ENCODE measurements at regions not wholly inside any gene's neighbourhood (a gene's known extent, or its start where the extent isn't known, plus 50 kb on each side); places are given as distances from the start of the nearest gene placed in this dataset.

- H3K36me3 ChIP-seq (ENCODE audit: low read depth), result no peaks in the 10 kb centered on the region
- H3K4me1 ChIP-seq (ENCODE audit: insufficient read depth), result no peaks in the 10 kb centered on the region
- no peak overlapping the region for H3K4me3 ChIP-seq
- no peaks in the 10 kb centered on the region for H3F3A ChIP-seq (ENCODE audit: insufficient read depth)
- DNase-seq, result no peak
- H3K9ac ChIP-seq, result no peak overlapping the region
- in situ Hi-C loops (cut with MboI), result no loop called here
- H3K27me3 ChIP-seq (replicated peaks; ENCODE audit: insufficient read depth), result no peaks in the 10 kb centered on the region
- no peak overlapping the region for H3K27ac ChIP-seq
- no peak overlapping the region for H3K4me2 ChIP-seq (ENCODE audit: unreplicated experiment)
- TF ChIP-seq EZH2phosphoT487 (IDR thresholded peaks at IDR 0.05; ENCODE audit: insufficient read depth, low read depth) (no peak), EZH2 (IDR thresholded peaks at IDR 0.05; ENCODE audit: insufficient read depth, poor library complexity, severe bottlenecking) (no peak)
- H3K9me2 ChIP-seq (ENCODE audit: insufficient read depth), result no peaks in the 10 kb centered on the region
- 19 to 22% methylated on average over 6 of the region's 6 CpGs for WGBS, 2 experiments (ENCODE audit: low coverage in 1 of 2, low lambda C conversion rate in 2 of 2, missing lambda C conversion rate in 2 of 2)
- H4K20me1 ChIP-seq (ENCODE audit: insufficient read depth), result no peaks in the 10 kb centered on the region
- no peaks in the 10 kb centered on the region for H3K9me3 ChIP-seq (ENCODE audit: low read depth)
- no peak overlapping the region for H2AFZ ChIP-seq
- no peaks in the 10 kb centered on the region for H3K79me2 ChIP-seq (ENCODE audit: insufficient read depth)
These were observed 50.4 kb upstream of the RNF32 start for GRCh38 chr7:156590212-156590611.

DNA sequence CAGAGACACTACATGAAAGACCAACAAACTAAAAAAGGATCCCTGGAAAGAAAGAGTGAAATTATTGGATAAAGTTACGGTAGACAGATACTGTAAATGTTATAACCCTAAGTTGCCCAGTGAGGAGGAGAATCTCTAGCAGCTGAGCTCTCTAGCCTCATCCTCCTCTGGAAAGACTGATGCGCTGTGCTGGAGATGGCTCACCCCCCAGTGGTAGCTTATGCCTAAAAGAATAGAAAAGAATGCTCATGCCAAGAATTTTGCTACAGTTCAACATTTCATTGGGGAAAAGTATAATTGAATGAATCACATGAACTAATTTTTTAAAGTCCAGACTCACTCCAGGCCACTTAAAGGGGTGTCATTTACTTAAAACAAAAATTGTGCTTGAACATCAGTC lies 50.8 kb upstream of the RNF32 start:
- Histone ChIP-seq H3K9me2 (ENCODE audit: insufficient read depth) (no peaks in the 10 kb centered on the region), H3K27me3 (replicated peaks; ENCODE audit: insufficient read depth) (no peaks in the 10 kb centered on the region), H2AFZ (no peak overlapping the region), H3K9me3 (ENCODE audit: low read depth) (no peaks in the 10 kb centered on the region), H3K9ac (no peak overlapping the region), H3K4me2 (ENCODE audit: unreplicated experiment) (no peak overlapping the region), H3K4me1 (ENCODE audit: insufficient read depth) (no peaks in the 10 kb centered on the region), H3K4me3 (no peak overlapping the region), H3K36me3 (ENCODE audit: low read depth) (no peaks in the 10 kb centered on the region), H4K20me1 (ENCODE audit: insufficient read depth) (no peaks in the 10 kb centered on the region), H3K27ac (no peak overlapping the region), H3K79me2 (ENCODE audit: insufficient read depth) (no peaks in the 10 kb centered on the region), H3F3A (ENCODE audit: insufficient read depth) (no peaks in the 10 kb centered on the region)
- in situ Hi-C loops (cut with MboI), result no loop called here
- WGBS, 2 experiments (ENCODE audit: low coverage in 1 of 2, low lambda C conversion rate in 2 of 2, missing lambda C conversion rate in 2 of 2), result 31 to 32% methylated on average over 2 of the region's 2 CpGs
- no peak for DNase-seq
- TF ChIP-seq EZH2phosphoT487 (IDR thresholded peaks at IDR 0.05; ENCODE audit: insufficient read depth, low read depth), result no peak

DNA sequence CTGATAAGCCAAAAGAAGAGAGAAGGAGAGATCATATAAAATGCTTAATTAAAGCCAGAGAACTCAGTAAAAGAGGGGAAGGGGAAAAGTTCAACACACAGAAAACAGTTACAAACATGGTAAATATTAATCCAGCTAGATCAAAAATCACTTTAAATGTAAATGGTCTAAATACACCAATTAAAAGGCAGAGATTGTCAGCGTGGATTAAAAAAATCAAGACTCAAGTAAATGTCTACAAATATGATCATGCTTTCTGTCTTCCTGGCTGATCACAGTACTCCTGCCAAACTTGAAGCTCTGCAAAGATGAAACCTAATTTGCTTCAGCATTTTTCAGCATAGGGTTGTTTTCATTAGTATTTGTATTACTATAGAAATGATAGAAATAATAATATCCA lies 54.6 kb upstream of the RNF32 start:
- WGBS, 2 experiments (ENCODE audit: low coverage in 1 of 2, low lambda C conversion rate in 2 of 2, missing lambda C conversion rate in 2 of 2), result 29 to 32% methylated on average over 1 of the region's 1 CpG
- no peaks in the 10 kb centered on the region for H3K9me3 ChIP-seq (ENCODE audit: low read depth)
- H3K9me2 ChIP-seq (ENCODE audit: insufficient read depth), result no peaks in the 10 kb centered on the region
- no peak for TF ChIP-seq EZH2 (IDR thresholded peaks at IDR 0.05; ENCODE audit: insufficient read depth, poor library complexity, severe bottlenecking)
- no peak for TF ChIP-seq EZH2phosphoT487 (IDR thresholded peaks at IDR 0.05; ENCODE audit: insufficient read depth, low read depth)
- no peak overlapping the region for H2AFZ ChIP-seq
- no peaks in the 10 kb centered on the region for H3K4me1 ChIP-seq (ENCODE audit: insufficient read depth)
- H3K36me3 ChIP-seq (ENCODE audit: low read depth), result no peaks in the 10 kb centered on the region
- no peaks in the 10 kb centered on the region for H3F3A ChIP-seq (ENCODE audit: insufficient read depth)
- H3K27me3 ChIP-seq (replicated peaks; ENCODE audit: insufficient read depth), result no peaks in the 10 kb centered on the region
- no peak overlapping the region for H3K27ac ChIP-seq
- no peak overlapping the region for H3K4me2 ChIP-seq (ENCODE audit: unreplicated experiment)
- H4K20me1 ChIP-seq (ENCODE audit: insufficient read depth), result no peaks in the 10 kb centered on the region
- no peak overlapping the region for H3K9ac ChIP-seq
- DNase-seq, result no peak
- H3K79me2 ChIP-seq (ENCODE audit: insufficient read depth), result no peaks in the 10 kb centered on the region
- no peak overlapping the region for H3K4me3 ChIP-seq
- in situ Hi-C loops (cut with MboI), result no loop called here

DNA sequence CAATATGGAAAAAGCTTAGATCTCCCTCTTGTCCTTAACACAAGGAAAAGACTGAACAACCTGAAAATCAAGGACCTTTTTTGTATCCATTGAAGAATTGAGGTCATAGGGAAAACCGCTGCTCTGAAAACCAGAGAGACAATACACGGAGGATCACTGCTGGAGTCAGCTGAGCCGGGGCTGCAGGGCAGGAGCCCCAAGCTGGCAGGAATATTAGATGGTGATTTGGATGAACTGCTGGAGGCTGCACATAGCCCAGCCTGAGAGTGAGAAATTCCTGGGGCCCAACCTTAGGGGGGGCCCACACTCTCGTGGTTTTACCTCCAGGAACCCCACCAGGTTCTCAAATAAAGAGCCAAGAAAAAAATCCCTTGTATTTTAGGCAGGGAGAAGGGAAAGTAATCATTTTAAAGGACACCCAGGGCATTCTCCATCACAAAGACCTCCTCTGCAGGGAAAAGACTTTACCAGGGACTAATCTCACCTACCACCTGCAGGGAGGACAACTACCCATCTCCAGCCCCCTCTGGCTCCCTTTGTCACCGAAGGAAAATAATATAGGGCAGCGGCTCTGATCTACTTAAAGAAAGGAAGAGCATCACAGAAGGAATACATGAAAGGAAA lies 55.4 kb upstream of the RNF32 start:
- TF ChIP-seq EZH2phosphoT487 (IDR thresholded peaks at IDR 0.05; ENCODE audit: insufficient read depth, low read depth), result no peak
- TF ChIP-seq EZH2 (IDR thresholded peaks at IDR 0.05; ENCODE audit: insufficient read depth, poor library complexity, severe bottlenecking), result no peak
- Histone ChIP-seq H3K9ac (no peak overlapping the region), H3K9me3 (ENCODE audit: low read depth) (no peaks in the 10 kb centered on the region), H3K9me2 (ENCODE audit: insufficient read depth) (no peaks in the 10 kb centered on the region), H3K79me2 (ENCODE audit: insufficient read depth) (no peaks in the 10 kb centered on the region), H3K36me3 (ENCODE audit: low read depth) (no peaks in the 10 kb centered on the region), H2AFZ (no peak overlapping the region), H3K27me3 (replicated peaks; ENCODE audit: insufficient read depth) (no peaks in the 10 kb centered on the region), H3K4me1 (ENCODE audit: insufficient read depth) (no peaks in the 10 kb centered on the region), H3K27ac (no peak overlapping the region), H3F3A (ENCODE audit: insufficient read depth) (no peaks in the 10 kb centered on the region), H4K20me1 (ENCODE audit: insufficient read depth) (no peaks in the 10 kb centered on the region), H3K4me3 (no peak overlapping the region), H3K4me2 (ENCODE audit: unreplicated experiment) (no peak overlapping the region)
- no peak for DNase-seq
- in situ Hi-C loops (cut with MboI), result no loop called here
- WGBS, 2 experiments (ENCODE audit: low coverage in 1 of 2, low lambda C conversion rate in 2 of 2, missing lambda C conversion rate in 2 of 2), result 12 to 13% methylated on average over 6 of the region's 6 CpGs

DNA sequence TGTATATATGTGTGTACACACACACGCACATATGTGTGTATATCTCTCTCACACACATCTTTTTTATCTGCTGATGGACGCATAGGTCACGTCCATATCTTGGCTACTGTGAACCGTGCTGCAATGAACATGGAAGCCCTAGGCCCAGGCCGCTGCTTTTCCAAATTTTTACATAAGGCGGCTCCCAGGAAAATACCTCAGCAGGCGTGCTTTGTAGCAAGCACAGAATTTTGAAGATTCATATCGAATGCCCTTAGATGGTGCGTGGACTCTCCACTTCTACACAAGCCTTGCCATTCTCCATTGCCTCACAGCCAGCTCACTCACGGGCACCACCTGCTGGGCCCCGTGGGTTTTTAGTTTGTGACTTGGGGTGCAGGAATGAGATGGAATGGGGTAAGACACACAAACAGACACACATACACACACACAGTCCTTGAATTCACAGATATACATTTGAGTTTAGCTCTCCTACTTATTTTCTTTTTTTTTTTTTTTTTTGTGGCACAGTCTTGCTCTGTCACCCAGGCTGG lies 57.9 kb upstream of the RNF32 start:
- H3K4me3 ChIP-seq, result no peak overlapping the region
- no peaks in the 10 kb centered on the region for H3F3A ChIP-seq (ENCODE audit: insufficient read depth)
- TF ChIP-seq EZH2phosphoT487 (IDR thresholded peaks at IDR 0.05; ENCODE audit: insufficient read depth, low read depth) (no peak), EZH2 (IDR thresholded peaks at IDR 0.05; ENCODE audit: insufficient read depth, poor library complexity, severe bottlenecking) (no peak)
- in situ Hi-C loops (cut with MboI), result no loop called here
- no peaks in the 10 kb centered on the region for H3K27me3 ChIP-seq (replicated peaks; ENCODE audit: insufficient read depth)
- no peaks in the 10 kb centered on the region for H3K9me3 ChIP-seq (ENCODE audit: low read depth)
- H3K4me1 ChIP-seq (ENCODE audit: insufficient read depth), result no peaks in the 10 kb centered on the region
- no peak overlapping the region for H2AFZ ChIP-seq
- DNase-seq, result no peak
- H3K9ac ChIP-seq, result no peak overlapping the region
- WGBS, 2 experiments (ENCODE audit: low coverage in 1 of 2, low lambda C conversion rate in 2 of 2, missing lambda C conversion rate in 2 of 2), result 48 to 55% methylated on average over 11 of the region's 11 CpGs
- H3K4me2 ChIP-seq (ENCODE audit: unreplicated experiment), result no peak overlapping the region
- no peaks in the 10 kb centered on the region for H4K20me1 ChIP-seq (ENCODE audit: insufficient read depth)
- H3K36me3 ChIP-seq (ENCODE audit: low read depth), result no peaks in the 10 kb centered on the region
- H3K79me2 ChIP-seq (ENCODE audit: insufficient read depth), result no peaks in the 10 kb centered on the region
- no peak overlapping the region for H3K27ac ChIP-seq
- H3K9me2 ChIP-seq (ENCODE audit: insufficient read depth), result no peaks in the 10 kb centered on the region

All from GM23248 (cell line).